ENCODE measurements at regions not wholly inside any gene's neighbourhood (a gene's known extent, or its start where the extent isn't known, plus 50 kb on each side); places are given as distances from the start of the nearest gene placed in this dataset.

- no peaks in the 10 kb centered on the region for H3K27me3 ChIP-seq (ENCODE audit: low read depth)
- peaks cover 14% of the 10 kb centered on the region for H3K4me1 ChIP-seq
- no peaks in the 10 kb centered on the region for H3K9me3 ChIP-seq (replicated peaks)
- no peak for TF ChIP-seq CTCF (IDR thresholded peaks at IDR 0.05; ENCODE audit: borderline replicate concordance)
- H3K36me3 ChIP-seq = no peaks in the 10 kb centered on the region
- no peak overlapping the region for H3K4me3 ChIP-seq
- no peak for DNase-seq
- H3K27ac ChIP-seq (replicated peaks) = peak overlapping the region; percentile 77
- intact Hi-C loops (cut with micrococcal nuclease) = no loop called here
These were observed 452.4 kb upstream of the AKR1E2 start for GRCh38 chr10:4373612-4374011.

GRCh38 chr10:4373098-4373497, 452.9 kb upstream of the AKR1E2 start:
- no peak for DNase-seq
- Histone ChIP-seq H3K27me3 (ENCODE audit: low read depth) (no peaks in the 10 kb centered on the region), H3K36me3 (no peaks in the 10 kb centered on the region), H3K27ac (replicated peaks) (peak overlapping the region; percentile 77), H3K9me3 (replicated peaks) (no peaks in the 10 kb centered on the region), H3K4me1 (peaks cover 14% of the 10 kb centered on the region), H3K4me3 (no peak overlapping the region)
- intact Hi-C loops (cut with micrococcal nuclease) = no loop called here
- TF ChIP-seq CTCF (IDR thresholded peaks at IDR 0.05; ENCODE audit: borderline replicate concordance) = no peak

- H3K27me3 ChIP-seq (ENCODE audit: low read depth) = no peaks in the 10 kb centered on the region
- intact Hi-C loops (cut with micrococcal nuclease) = no loop called here
- no peak for DNase-seq
- H3K27ac ChIP-seq (replicated peaks) = peak overlapping the region; percentile 77
- peaks cover 14% of the 10 kb centered on the region for H3K4me1 ChIP-seq
- H3K36me3 ChIP-seq = no peaks in the 10 kb centered on the region
- H3K9me3 ChIP-seq (replicated peaks) = no peaks in the 10 kb centered on the region
- TF ChIP-seq CTCF (IDR thresholded peaks at IDR 0.05; ENCODE audit: borderline replicate concordance) = no peak
- H3K4me3 ChIP-seq = no peak overlapping the region
These were observed 453.4 kb upstream of the AKR1E2 start for GRCh38 chr10:4372601-4373000.

GRCh38 chr10:4371691-4372295, 454.2 kb upstream of the AKR1E2 start:
- H3K27ac ChIP-seq (replicated peaks) = peak overlapping the region; percentile 77

DNA sequence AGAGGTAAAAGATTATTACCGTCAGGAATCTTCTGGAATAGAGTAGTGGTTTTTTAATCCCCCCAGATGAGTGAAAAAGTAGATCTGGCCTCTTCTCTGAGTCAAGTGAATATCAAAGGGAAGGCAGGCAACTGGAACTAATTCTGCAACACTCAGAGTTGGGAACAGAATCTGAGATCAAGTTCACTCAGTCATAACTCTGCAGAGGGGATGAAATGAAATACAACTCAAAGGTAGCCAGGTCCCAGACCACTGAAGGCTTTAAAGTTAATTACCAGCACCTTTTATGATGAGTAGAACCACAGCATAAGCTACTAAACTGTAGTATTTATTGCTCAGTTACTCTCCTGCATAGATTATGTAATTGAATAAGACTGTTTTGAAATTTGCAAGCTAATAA, 455.6 kb upstream of the AKR1E2 start:
- intact Hi-C loops (cut with micrococcal nuclease) = no loop called here
- no peak for TF ChIP-seq CTCF (IDR thresholded peaks at IDR 0.05; ENCODE audit: borderline replicate concordance)
- Histone ChIP-seq H3K27me3 (ENCODE audit: low read depth) (no peaks in the 10 kb centered on the region), H3K27ac (replicated peaks) (peak overlapping the region; percentile 5), H3K9me3 (replicated peaks) (no peaks in the 10 kb centered on the region), H3K4me3 (no peak overlapping the region), H3K4me1 (peaks cover 14% of the 10 kb centered on the region), H3K36me3 (no peaks in the 10 kb centered on the region)
- DNase-seq = no peak

More at GRCh38 chr10:4371691-4372295, 454.2 kb upstream of the AKR1E2 start:
- no peak overlapping the region for H3K4me3 ChIP-seq
- DNase-seq = no peak
- H3K27me3 ChIP-seq (ENCODE audit: low read depth) = no peaks in the 10 kb centered on the region
- H3K9me3 ChIP-seq (replicated peaks) = no peaks in the 10 kb centered on the region
- H3K4me1 ChIP-seq = peaks cover 14% of the 10 kb centered on the region
- no peak for TF ChIP-seq CTCF (IDR thresholded peaks at IDR 0.05; ENCODE audit: borderline replicate concordance)
- H3K36me3 ChIP-seq = no peaks in the 10 kb centered on the region
- intact Hi-C loops (cut with micrococcal nuclease) = no loop called here

All from left ventricle myocardium inferior (tissue), 1 donor.